Transverse colon (tissue), 4 donors: ENCODE measurements at regions not wholly inside any gene's neighbourhood (a gene's known extent, or its start where the extent isn't known, plus 50 kb on each side); places are given as distances from the start of the nearest gene placed in this dataset.

Experiments
- DNase-seq: peaks from one replicate; pipeline ENCODE4 v3.0.0-alpha.2; 2019
- H3K27ac ChIP-seq, 4 donors: fragments of 200-600 bp; sonication (generic); 2 replicates each; pipeline ENCODE4 v1.5.1; 2016 to 2018; ENCODE audit warnings: inconsistent platforms in 4 of 4
- H3K27me3 ChIP-seq: fragments of 200-600 bp; sonication (generic); 2 replicates; pipeline ENCODE4 v1.5.1; 2017; ENCODE audit warnings: inconsistent platforms
- H3K36me3 ChIP-seq, 4 donors: fragments of 200-600 bp; sonication (generic); 2 replicates each; pipeline ENCODE4 v1.5.1; 2017 to 2019; ENCODE audit warnings: inconsistent platforms in 4 of 4
- H3K4me1 ChIP-seq, 4 donors: fragments of 200-600 bp; sonication (generic); 2 replicates each; pipeline ENCODE4 v1.5.1; 2017 to 2020; ENCODE audit warnings: inconsistent platforms in 4 of 4
- H3K4me3 ChIP-seq, 4 donors: fragments of 200-600 bp; sonication (generic); 1 replicate in 1 of 4; 2 replicates in 3 of 4; pipeline versions ENCODE4 v1.5.1 to v1.6.1; 2017 to 2019; ENCODE audit warnings: inconsistent platforms in 4 of 4
- H3K9me3 ChIP-seq, 2 donors: fragments of 200-600 bp; sonication (generic); 2 replicates each; pipeline ENCODE4 v1.5.1; 2017 to 2019; ENCODE audit warnings: inconsistent platforms in 2 of 2
- EP300 ChIP-seq: sonication (generic); formaldehyde crosslinking; IDR thresholded peaks from one replicate; pipeline ENCODE4 v1.6.1; 2017; ENCODE audit warnings: antibody characterized with exemption, low read depth
- POLR2A ChIP-seq: fragments of 450-650 bp; IDR thresholded peaks from one replicate; pipeline ENCODE4 v1.6.1; 2016; ENCODE audit warnings: antibody characterized with exemption, mild to moderate bottlenecking, moderate library complexity
- POLR2AphosphoS5 ChIP-seq, 3 donors: sonication (generic); formaldehyde crosslinking; IDR thresholded peaks; one replicate each; pipeline ENCODE4 v1.6.1; 2016; ENCODE audit warnings: antibody characterized with exemption in 3 of 3
- WGBS, 2 donors: methylation state at CpG; one replicate each; pipeline ENCODE4 v1.1.5; 2018; ENCODE audit warnings: low coverage in 1 of 2; 5-methylcytosine and 5-hydroxymethylcytosine counted together
- in situ Hi-C, 4 donors: fragments of 200-750 bp; cut with MboI; loops; one replicate each; pipeline versions ENCODE4 v1.15.0 to v1.15.1; 2017; ENCODE audit warnings: low sequenced_read_pairs in 3 of 4, low pct_ligation_motif_present in 1 of 4, low pct_unique_long_range_greater_than_20kb in 1 of 4
- intact Hi-C: fragments of 100-400 bp; cut with DNase I; formaldehyde crosslinking; loops from one replicate; pipeline ENCODE4 v1.15.1; 2023; ENCODE audit warnings: low total_unique reads
- TF ChIP-seq, protein P1 (sequence below), 5 experiments: fragments of 200-600 bp in 3 of 5; fragments of 450-650 bp in 2 of 5; sonication (generic) in 3 of 5; IDR thresholded peaks; 1 replicate in 2 of 5; 2 replicates in 3 of 5; pipeline ENCODE4 v1.5.1; 2016 to 2017; ENCODE audit warnings: antibody characterized with exemption in 5 of 5, inconsistent platforms in 3 of 5, mild to moderate bottlenecking in 2 of 5, moderate library complexity in 1 of 5

DNA sequence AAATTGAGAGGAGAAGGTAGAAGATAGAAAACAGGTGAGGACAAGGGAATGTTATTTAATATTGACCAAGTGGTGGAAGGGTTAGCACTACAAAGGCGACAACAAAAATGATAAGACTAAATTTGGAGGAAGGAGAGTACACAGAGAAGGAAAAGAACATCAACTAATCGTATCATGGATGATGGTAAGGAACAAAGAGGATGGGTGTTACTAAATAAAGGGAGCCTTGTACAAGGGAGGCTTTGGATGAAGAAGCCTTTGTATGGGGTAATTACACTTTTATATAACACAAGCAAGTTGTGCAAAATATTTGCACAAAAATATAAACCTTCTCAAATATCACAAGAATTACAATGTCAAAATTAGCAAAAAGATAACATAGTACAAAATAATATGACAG lies 125.7 kb downstream of the ZNF608 start:
- no peak for TF ChIP-seq POLR2A
- TF ChIP-seq POLR2AphosphoS5 (IDR thresholded peaks at IDR 0.05): no peak
- no peak for TF ChIP-seq EP300
- TF ChIP-seq, protein P1, sequence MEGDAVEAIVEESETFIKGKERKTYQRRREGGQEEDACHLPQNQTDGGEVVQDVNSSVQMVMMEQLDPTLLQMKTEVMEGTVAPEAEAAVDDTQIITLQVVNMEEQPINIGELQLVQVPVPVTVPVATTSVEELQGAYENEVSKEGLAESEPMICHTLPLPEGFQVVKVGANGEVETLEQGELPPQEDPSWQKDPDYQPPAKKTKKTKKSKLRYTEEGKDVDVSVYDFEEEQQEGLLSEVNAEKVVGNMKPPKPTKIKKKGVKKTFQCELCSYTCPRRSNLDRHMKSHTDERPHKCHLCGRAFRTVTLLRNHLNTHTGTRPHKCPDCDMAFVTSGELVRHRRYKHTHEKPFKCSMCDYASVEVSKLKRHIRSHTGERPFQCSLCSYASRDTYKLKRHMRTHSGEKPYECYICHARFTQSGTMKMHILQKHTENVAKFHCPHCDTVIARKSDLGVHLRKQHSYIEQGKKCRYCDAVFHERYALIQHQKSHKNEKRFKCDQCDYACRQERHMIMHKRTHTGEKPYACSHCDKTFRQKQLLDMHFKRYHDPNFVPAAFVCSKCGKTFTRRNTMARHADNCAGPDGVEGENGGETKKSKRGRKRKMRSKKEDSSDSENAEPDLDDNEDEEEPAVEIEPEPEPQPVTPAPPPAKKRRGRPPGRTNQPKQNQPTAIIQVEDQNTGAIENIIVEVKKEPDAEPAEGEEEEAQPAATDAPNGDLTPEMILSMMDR (IDR thresholded peaks at IDR 0.05): no peak
- WGBS, 2 donors: 79 to 88% methylated on average over 2 of the region's 2 CpGs
- Histone ChIP-seq H3K27me3 (no peaks in the 10 kb centered on the region), H3K36me3 (no peaks in the 10 kb centered on the region), H3K27ac (no peak overlapping the region), H3K4me1 (no peaks in the 10 kb centered on the region), H3K9me3 (no peaks in the 10 kb centered on the region), H3K4me3 (no peak overlapping the region)
- DNase-seq: no peak
- intact Hi-C loops (no loop called here), in situ Hi-C loops (no loop called here)

GRCh38 chr5:124619121-124619520 lies 127.3 kb downstream of the ZNF608 start:
- in situ Hi-C loops: no loop called here
- H3K27ac ChIP-seq: no peak overlapping the region
- H3K36me3 ChIP-seq: no peaks in the 10 kb centered on the region
- no peak for DNase-seq
- intact Hi-C loops: no loop called here
- H3K27me3 ChIP-seq: no peaks in the 10 kb centered on the region
- TF ChIP-seq, protein P1 (IDR thresholded peaks at IDR 0.05): no peak
- no peak for TF ChIP-seq POLR2A
- no peak for TF ChIP-seq EP300
- no peak for TF ChIP-seq POLR2AphosphoS5 (IDR thresholded peaks at IDR 0.05)
- no peak overlapping the region for H3K4me3 ChIP-seq
- no peaks in the 10 kb centered on the region for H3K9me3 ChIP-seq
- H3K4me1 ChIP-seq: no peaks in the 10 kb centered on the region
- WGBS, 2 donors: 67 to 75% methylated on average over 4 of the region's 4 CpGs

DNA sequence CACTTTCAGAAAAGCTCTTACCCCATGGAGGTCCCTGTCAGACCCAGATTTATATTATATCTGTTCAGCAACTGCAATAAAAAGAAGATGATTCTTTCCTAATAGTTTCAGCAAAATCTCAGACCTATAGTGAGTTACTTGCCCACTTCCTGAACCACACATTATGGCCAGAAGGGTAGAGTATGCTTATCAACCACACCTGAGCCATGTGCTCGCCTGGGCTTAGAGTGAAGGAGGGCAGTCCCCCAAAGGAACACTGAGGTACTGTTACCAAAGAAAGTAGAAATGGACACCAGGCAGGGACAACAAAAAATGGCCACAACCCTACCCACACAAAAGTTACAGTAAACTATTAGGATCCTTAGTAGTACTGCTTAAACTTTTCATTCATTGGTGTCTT lies 128.7 kb downstream of the ZNF608 start:
- in situ Hi-C loops: no loop called here
- 71 to 100% methylated on average over 1 of the region's 1 CpG for WGBS, 2 donors

GRCh38 chr5:124614836-124615385 lies 131.5 kb downstream of the ZNF608 start:
- no peak for DNase-seq
- Histone ChIP-seq H3K27me3 (no peaks in the 10 kb centered on the region), H3K36me3 (no peaks in the 10 kb centered on the region), H3K4me1 (no peaks in the 10 kb centered on the region), H3K9me3 (no peaks in the 10 kb centered on the region), H3K27ac (no peak overlapping the region), H3K4me3 (no peak overlapping the region)
- WGBS, 2 donors: 71 to 73% methylated on average over 2 of the region's 2 CpGs
- TF ChIP-seq, protein P1 (IDR thresholded peaks at IDR 0.05): no peak
- TF ChIP-seq POLR2A (no peak), POLR2AphosphoS5 (IDR thresholded peaks at IDR 0.05) (no peak), EP300 (no peak)
- intact Hi-C loops (no loop called here), in situ Hi-C loops (no loop called here)

More for the DNA sequence above, 128.7 kb downstream of the ZNF608 start:
- intact Hi-C loops: no loop called here
- H3K4me1 ChIP-seq: no peaks in the 10 kb centered on the region
- no peaks in the 10 kb centered on the region for H3K36me3 ChIP-seq
- no peaks in the 10 kb centered on the region for H3K27me3 ChIP-seq
- no peak overlapping the region for H3K4me3 ChIP-seq
- no peak overlapping the region for H3K27ac ChIP-seq
- no peak for DNase-seq
- TF ChIP-seq POLR2A: no peak
- TF ChIP-seq POLR2AphosphoS5 (IDR thresholded peaks at IDR 0.05): no peak
- no peak for TF ChIP-seq EP300
- TF ChIP-seq, protein P1 (IDR thresholded peaks at IDR 0.05): no peak
- no peaks in the 10 kb centered on the region for H3K9me3 ChIP-seq
